CD4-positive, alpha-beta T cell (primary cell): ENCODE measurements at regions not wholly inside any gene's neighbourhood (a gene's known extent, or its start where the extent isn't known, plus 50 kb on each side); places are given as distances from the start of the nearest gene placed in this dataset.

Experiments
- ATAC-seq: fragments of 200-7000 bp; cut with Tn5 transposase; one replicate; pipeline ENCODE4 v1.10.0; 2022; ENCODE audit warnings: mild to moderate bottlenecking; ENCODE audit not compliant: poor library complexity
- CTCF ChIA-PET: fragments of 350-600 bp; sonication (Branson Sonifier 250); formaldehyde crosslinking; loops from one replicate; lab custom pipeline; 2021; ENCODE audit warnings: antibody characterized with exemption, inconsistent platforms; lab: Charles Lee
- POLR2A ChIA-PET: fragments of 350-600 bp; sonication (Branson Sonifier 250); formaldehyde crosslinking; loops from one replicate; lab custom pipeline; 2021; ENCODE audit warnings: antibody characterized with exemption, inconsistent platforms; lab: Charles Lee
- DNase-seq, 14 experiments: peaks; one replicate each; pipeline ENCODE4 v3.0.0-alpha.2; 2013 to 2020; ENCODE audit warnings: mixed read lengths in 2 of 14
- H3K27ac ChIP-seq, 2 donors: one replicate each; pipeline versions ENCODE4 v1.5.1 to v1.7.0; 2013; ENCODE audit warnings: low read length in 2 of 2, low read depth in 1 of 2, mild to moderate bottlenecking in 1 of 2
- H3K27me3 ChIP-seq, 2 experiments: 1 replicate in 1 of 2; 2 replicates in 1 of 2; pipeline versions ENCODE4 v1.6.1 to v1.7.0; 2013; ENCODE audit warnings: low read length in 2 of 2, control low read depth in 1 of 2, mild to moderate bottlenecking in 1 of 2, moderate library complexity in 1 of 2; ENCODE audit not compliant: insufficient read depth in 2 of 2, control insufficient read depth in 1 of 2
- H3K36me3 ChIP-seq: one replicate; pipeline ENCODE4 v1.6.1; 2013; ENCODE audit warnings: low read length, control low read depth; ENCODE audit not compliant: insufficient read depth
- H3K4me1 ChIP-seq: one replicate; pipeline ENCODE4 v1.6.1; 2013; ENCODE audit warnings: low read length, control low read depth; ENCODE audit not compliant: insufficient read depth
- H3K4me3 ChIP-seq: one replicate; pipeline ENCODE4 v1.5.1; 2013; ENCODE audit warnings: mild to moderate bottlenecking, low read length, moderate library complexity
- H3K9me3 ChIP-seq, 2 experiments: 1 replicate in 1 of 2; 2 replicates in 1 of 2; pipeline versions ENCODE4 v1.6.1 to v1.7.0; 2013; ENCODE audit warnings: low read length in 2 of 2, mild to moderate bottlenecking in 2 of 2, control low read depth in 1 of 2, moderate library complexity in 1 of 2; ENCODE audit not compliant: control insufficient read depth in 1 of 2, insufficient read depth in 1 of 2
- H3K27ac Mint-ChIP-seq: one replicate; pipeline ENCODE4 v1.8.0; 2020; ENCODE audit warnings: mixed read lengths
- H3K27me3 Mint-ChIP-seq: one replicate; pipeline ENCODE4 v1.8.0; 2021; ENCODE audit warnings: mixed read lengths
- H3K36me3 Mint-ChIP-seq: one replicate; pipeline ENCODE4 v1.8.0; 2021; ENCODE audit warnings: low read depth, mixed read lengths
- H3K4me1 Mint-ChIP-seq: one replicate; pipeline ENCODE4 v1.8.0; 2021; ENCODE audit warnings: low read depth, mixed read lengths
- H3K4me3 Mint-ChIP-seq: one replicate; pipeline ENCODE4 v1.8.0; 2020; ENCODE audit warnings: mild to moderate bottlenecking, mixed read lengths
- H3K9me3 Mint-ChIP-seq: one replicate; pipeline ENCODE4 v1.8.0; 2020; ENCODE audit warnings: mixed read lengths
- intact Hi-C, 2 experiments: fragments of 100-400 bp; cut with DNase I in 1 of 2; cut with micrococcal nuclease in 1 of 2; formaldehyde crosslinking; loops; one replicate each; pipeline versions ENCODE4 v1.15.1 to v1.9.0; 2023 to 2025; cut with DNase I, micrococcal nuclease
- TF ChIP-seq, protein P1 (sequence below): fragments of 200-600 bp; IDR thresholded peaks from one replicate; pipeline ENCODE4 v1.8.0; 2022; ENCODE audit warnings: antibody characterized with exemption, mild to moderate bottlenecking

DNA sequence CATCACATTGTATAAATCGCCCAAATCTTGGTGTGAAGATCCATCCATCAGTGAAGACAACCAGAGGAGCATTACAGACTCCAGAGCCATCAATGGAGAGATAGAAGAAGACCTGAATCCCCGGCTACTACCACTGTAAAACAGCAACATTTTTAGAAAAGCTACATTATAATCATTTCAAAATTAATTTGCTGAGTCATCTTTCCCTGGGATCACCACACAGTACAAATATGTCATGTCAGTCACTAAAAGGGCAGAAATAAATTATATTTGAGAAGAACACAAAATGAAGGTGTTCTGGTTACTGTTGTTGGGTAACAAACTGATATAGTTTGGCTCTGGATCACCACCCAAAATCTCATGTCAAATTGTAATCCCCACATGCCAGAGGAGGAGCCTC is 218.5 kb upstream of the STT3B start:
- Mint-ChIP-seq H3K9me3 (peaks cover 6% of the 10 kb centered on the region), H3K27ac (no peak overlapping the region), H3K36me3 (no peaks in the 10 kb centered on the region), H3K27me3 (no peaks in the 10 kb centered on the region), H3K4me3 (no peak overlapping the region), H3K4me1 (peaks cover 12% of the 10 kb centered on the region)
- ChIA-PET CTCF (no interaction called here), POLR2A (no interaction called here)
- intact Hi-C loops = no loop called here
- TF ChIP-seq, protein P1, sequence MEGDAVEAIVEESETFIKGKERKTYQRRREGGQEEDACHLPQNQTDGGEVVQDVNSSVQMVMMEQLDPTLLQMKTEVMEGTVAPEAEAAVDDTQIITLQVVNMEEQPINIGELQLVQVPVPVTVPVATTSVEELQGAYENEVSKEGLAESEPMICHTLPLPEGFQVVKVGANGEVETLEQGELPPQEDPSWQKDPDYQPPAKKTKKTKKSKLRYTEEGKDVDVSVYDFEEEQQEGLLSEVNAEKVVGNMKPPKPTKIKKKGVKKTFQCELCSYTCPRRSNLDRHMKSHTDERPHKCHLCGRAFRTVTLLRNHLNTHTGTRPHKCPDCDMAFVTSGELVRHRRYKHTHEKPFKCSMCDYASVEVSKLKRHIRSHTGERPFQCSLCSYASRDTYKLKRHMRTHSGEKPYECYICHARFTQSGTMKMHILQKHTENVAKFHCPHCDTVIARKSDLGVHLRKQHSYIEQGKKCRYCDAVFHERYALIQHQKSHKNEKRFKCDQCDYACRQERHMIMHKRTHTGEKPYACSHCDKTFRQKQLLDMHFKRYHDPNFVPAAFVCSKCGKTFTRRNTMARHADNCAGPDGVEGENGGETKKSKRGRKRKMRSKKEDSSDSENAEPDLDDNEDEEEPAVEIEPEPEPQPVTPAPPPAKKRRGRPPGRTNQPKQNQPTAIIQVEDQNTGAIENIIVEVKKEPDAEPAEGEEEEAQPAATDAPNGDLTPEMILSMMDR = no peak
- H3K27me3 ChIP-seq = no peaks in the 10 kb centered on the region
- H3K36me3 ChIP-seq = no peaks in the 10 kb centered on the region
- H3K4me1 ChIP-seq = no peaks in the 10 kb centered on the region
- H3K4me3 ChIP-seq = no peak overlapping the region
- H3K27ac ChIP-seq = no peak overlapping the region
- peaks cover 9 to 12% of the 10 kb centered on the region in 2 experiments for H3K9me3 ChIP-seq
- no peak for ATAC-seq
- no peak for DNase-seq

DNA sequence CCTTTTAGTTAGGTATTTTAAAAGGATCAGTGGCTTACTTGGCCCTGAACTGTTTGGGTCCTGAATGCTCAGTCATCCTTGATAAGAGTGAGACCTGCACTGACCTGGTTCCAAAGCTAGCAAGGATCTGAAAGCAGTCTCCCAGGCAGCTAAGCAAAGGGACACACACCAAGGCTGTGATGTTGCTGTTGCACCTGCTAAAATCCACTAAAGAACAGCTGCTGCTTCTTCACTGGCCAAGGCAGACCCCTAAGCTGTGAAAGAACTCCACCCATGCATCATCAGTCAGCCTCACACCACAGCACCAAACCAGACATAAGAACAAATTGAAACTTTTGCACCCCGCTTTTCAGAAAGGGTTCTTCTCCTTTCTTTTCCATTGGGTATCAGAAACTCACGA is 213.4 kb upstream of the STT3B start:
- ChIA-PET POLR2A (interaction anchor here (1.2 kb wide), 1 partner anchor 212 kb away, joined by 3 read pairs; no protein-coding TSS in a partner anchor), CTCF (no interaction called here)
- DNase-seq (no peak), ATAC-seq (no peak)
- no peaks in the 10 kb centered on the region for H3K36me3 ChIP-seq
- no peaks in the 10 kb centered on the region for H3K36me3 Mint-ChIP-seq
- no peak overlapping the region for H3K4me3 ChIP-seq
- peaks cover 9 to 12% of the 10 kb centered on the region in 2 experiments for H3K9me3 ChIP-seq
- H3K27me3 Mint-ChIP-seq = no peaks in the 10 kb centered on the region
- peaks cover 6% of the 10 kb centered on the region for H3K9me3 Mint-ChIP-seq
- no peak overlapping the region for H3K27ac ChIP-seq
- intact Hi-C loops = no loop called here
- H3K4me3 Mint-ChIP-seq = no peak overlapping the region
- no peaks in the 10 kb centered on the region for H3K27me3 ChIP-seq
- peaks cover 4% of the 10 kb centered on the region for H3K4me1 Mint-ChIP-seq
- TF ChIP-seq, protein P1 = no peak
- no peaks in the 10 kb centered on the region for H3K4me1 ChIP-seq
- no peak overlapping the region for H3K27ac Mint-ChIP-seq

DNA sequence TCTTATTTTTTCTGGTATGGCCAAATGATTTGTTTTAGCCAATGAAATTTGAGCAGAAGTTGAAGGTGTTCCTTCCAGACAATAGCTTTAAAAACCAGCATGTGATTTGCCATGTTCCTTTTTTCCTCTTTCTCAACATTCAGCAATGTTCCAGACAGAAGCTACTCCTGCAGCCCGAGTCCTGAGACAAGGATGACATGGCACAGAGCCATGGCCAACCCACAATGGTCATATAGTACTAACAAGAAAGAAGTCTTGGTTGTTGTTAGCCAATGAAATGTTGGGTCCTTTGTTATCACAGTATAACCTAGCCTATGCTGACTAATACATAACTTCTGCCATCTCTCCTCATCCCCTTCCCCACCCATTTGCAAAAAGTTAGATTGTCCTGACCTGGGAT is 211.1 kb upstream of the STT3B start:
- ChIA-PET POLR2A (interaction anchor here (1.8 kb wide), 1 partner anchor 13 kb away, joined by 4 read pairs; no protein-coding TSS in a partner anchor), CTCF (no interaction called here)
- Mint-ChIP-seq H3K27ac (no peak overlapping the region), H3K4me3 (no peak overlapping the region), H3K27me3 (no peaks in the 10 kb centered on the region), H3K36me3 (no peaks in the 10 kb centered on the region), H3K9me3 (peaks cover 2% of the 10 kb centered on the region), H3K4me1 (peaks cover 4% of the 10 kb centered on the region)
- no peaks in the 10 kb centered on the region for H3K4me1 ChIP-seq
- intact Hi-C loops = no loop called here
- no peak overlapping the region for H3K4me3 ChIP-seq
- DNase-seq (no peak), ATAC-seq (no peak)
- no peak overlapping the region for H3K27ac ChIP-seq
- H3K36me3 ChIP-seq = no peaks in the 10 kb centered on the region
- H3K9me3 ChIP-seq = no peaks in the 10 kb centered on the region
- no peaks in the 10 kb centered on the region for H3K27me3 ChIP-seq
- TF ChIP-seq, protein P1 = no peak
